Panc1 (cell line): ENCODE measurements at regions not wholly inside any gene's neighbourhood (a gene's known extent, or its start where the extent isn't known, plus 50 kb on each side); places are given as distances from the start of the nearest gene placed in this dataset.

Experiments
- ATAC-seq: fragments of 200-7000 bp; cut with Tn5 transposase; 2 replicates; pipeline ENCODE4 v1.9.1; 2020; ENCODE audit warnings: mild to moderate bottlenecking, moderate library complexity
- BruUV-seq: library from RNA; stranded (reverse); fragments of 400-500 nt; replicated peaks from 2 replicates; lab custom pipeline; 2021; lab: Mats Ljungman, UMichigan
- CTCF ChIA-PET: fragments of 300-600 bp; sonication (Branson Sonifier 250); formaldehyde crosslinking; loops from one replicate; lab custom pipeline; 2022; ENCODE audit warnings: antibody characterized with exemption; lab: Charles Lee
- POLR2A ChIA-PET: fragments of 300-600 bp; sonication (Branson Sonifier 250); formaldehyde crosslinking; loops from one replicate; lab custom pipeline; 2022; ENCODE audit warnings: antibody characterized with exemption; lab: Charles Lee
- DNase-seq: peaks from one replicate; pipeline ENCODE4 v3.0.0-alpha.2; 2010; ENCODE audit warnings: low read depth, low spot score
- H3K27ac ChIP-seq: 2 replicates; pipeline ENCODE4 v1.5.1; 2011; ENCODE audit warnings: mild to moderate bottlenecking, low read length, inconsistent platforms
- H3K27me3 ChIP-seq: fragments of 200-500 bp; sonication (Bioruptor generic); 2 replicates; pipeline ENCODE4 v1.6.0; 2014; ENCODE audit warnings: low read length, inconsistent platforms; ENCODE audit not compliant: control insufficient read depth, insufficient read depth
- H3K36me3 ChIP-seq: fragments of 200-500 bp; sonication (Bioruptor generic); 2 replicates; pipeline ENCODE4 v1.5.1; 2014; ENCODE audit warnings: inconsistent platforms, mild to moderate bottlenecking, low read length, moderate library complexity; ENCODE audit not compliant: control insufficient read depth, insufficient read depth
- H3K4me1 ChIP-seq: 2 replicates; pipeline ENCODE4 v1.5.1; 2011; ENCODE audit warnings: inconsistent platforms, mild to moderate bottlenecking, low read length, moderate library complexity; ENCODE audit not compliant: control insufficient read depth, insufficient read depth
- H3K4me3 ChIP-seq, 2 experiments: 2 replicates each; pipeline ENCODE4 v1.5.1; 2011 to 2012; ENCODE audit warnings: low read depth in 2 of 2, low read length in 2 of 2, mild to moderate bottlenecking in 2 of 2, inconsistent platforms in 1 of 2, moderate library complexity in 1 of 2
- H3K9me3 ChIP-seq: fragments of 200-500 bp; sonication (Bioruptor generic); 2 replicates; pipeline ENCODE4 v1.5.1; 2014; ENCODE audit warnings: low read depth, mild to moderate bottlenecking, inconsistent platforms, low read length, moderate library complexity; ENCODE audit not compliant: control insufficient read depth, insufficient read depth
- CTCF ChIP-seq: fragments of 450-650 bp; IDR thresholded peaks from 2 replicates; pipeline ENCODE4 v1.5.1; 2017; ENCODE audit warnings: mild to moderate bottlenecking
- POLR2AphosphoS5 ChIP-seq: IDR thresholded peaks from 2 replicates; pipeline ENCODE4 v1.6.1; 2012; ENCODE audit warnings: mild to moderate bottlenecking, low read depth, low read length, moderate library complexity
- SIN3A ChIP-seq: IDR thresholded peaks from 2 replicates; pipeline ENCODE4 v1.6.1; 2012; ENCODE audit warnings: low read depth, mild to moderate bottlenecking, low read length, moderate library complexity, borderline replicate concordance; ENCODE audit not compliant: insufficient read depth
- TCF7L2 ChIP-seq: IDR thresholded peaks from 2 replicates; pipeline ENCODE4 v1.6.1; 2011; ENCODE audit warnings: mild to moderate bottlenecking, low read depth, low read length, inconsistent platforms
- in situ Hi-C: cut with HindIII; loops from 2 replicates; pipeline ENCODE4 v1.10.0; 2016; ENCODE audit warnings: low sequenced_read_pairs, low pct_unique_long_range_greater_than_20kb
- intact Hi-C: fragments of 100-400 bp; cut with micrococcal nuclease; formaldehyde crosslinking; loops from one replicate; pipeline ENCODE4 v1.10.0; 2022; ENCODE audit not compliant: unreplicated experiment
- TF ChIP-seq, protein P1 (sequence below), 2 experiments: IDR thresholded peaks; 2 replicates each; pipeline ENCODE4 v1.6.1; 2011 to 2012; ENCODE audit warnings: low read depth in 2 of 2, control low read depth in 1 of 2, low read length in 1 of 2, mild to moderate bottlenecking in 1 of 2, moderate library complexity in 1 of 2; ENCODE audit not compliant: insufficient read depth in 1 of 2

GRCh38 chrX:39759526-39760224 is 338.1 kb downstream of the BCOR start:
- Histone ChIP-seq H3K27ac (peak overlapping the region; percentile 34; the same call in 1 of the 2 replicates), H3K4me1 (peaks cover 13% of the 10 kb centered on the region), H3K9me3 (no peaks in the 10 kb centered on the region), H3K4me3 (no peak overlapping the region), H3K36me3 (no peaks in the 10 kb centered on the region), H3K27me3 (no peaks in the 10 kb centered on the region)
- no TSS peak for BruUV-seq
- TF ChIP-seq TCF7L2 = no peak
- TF ChIP-seq, protein P1, sequence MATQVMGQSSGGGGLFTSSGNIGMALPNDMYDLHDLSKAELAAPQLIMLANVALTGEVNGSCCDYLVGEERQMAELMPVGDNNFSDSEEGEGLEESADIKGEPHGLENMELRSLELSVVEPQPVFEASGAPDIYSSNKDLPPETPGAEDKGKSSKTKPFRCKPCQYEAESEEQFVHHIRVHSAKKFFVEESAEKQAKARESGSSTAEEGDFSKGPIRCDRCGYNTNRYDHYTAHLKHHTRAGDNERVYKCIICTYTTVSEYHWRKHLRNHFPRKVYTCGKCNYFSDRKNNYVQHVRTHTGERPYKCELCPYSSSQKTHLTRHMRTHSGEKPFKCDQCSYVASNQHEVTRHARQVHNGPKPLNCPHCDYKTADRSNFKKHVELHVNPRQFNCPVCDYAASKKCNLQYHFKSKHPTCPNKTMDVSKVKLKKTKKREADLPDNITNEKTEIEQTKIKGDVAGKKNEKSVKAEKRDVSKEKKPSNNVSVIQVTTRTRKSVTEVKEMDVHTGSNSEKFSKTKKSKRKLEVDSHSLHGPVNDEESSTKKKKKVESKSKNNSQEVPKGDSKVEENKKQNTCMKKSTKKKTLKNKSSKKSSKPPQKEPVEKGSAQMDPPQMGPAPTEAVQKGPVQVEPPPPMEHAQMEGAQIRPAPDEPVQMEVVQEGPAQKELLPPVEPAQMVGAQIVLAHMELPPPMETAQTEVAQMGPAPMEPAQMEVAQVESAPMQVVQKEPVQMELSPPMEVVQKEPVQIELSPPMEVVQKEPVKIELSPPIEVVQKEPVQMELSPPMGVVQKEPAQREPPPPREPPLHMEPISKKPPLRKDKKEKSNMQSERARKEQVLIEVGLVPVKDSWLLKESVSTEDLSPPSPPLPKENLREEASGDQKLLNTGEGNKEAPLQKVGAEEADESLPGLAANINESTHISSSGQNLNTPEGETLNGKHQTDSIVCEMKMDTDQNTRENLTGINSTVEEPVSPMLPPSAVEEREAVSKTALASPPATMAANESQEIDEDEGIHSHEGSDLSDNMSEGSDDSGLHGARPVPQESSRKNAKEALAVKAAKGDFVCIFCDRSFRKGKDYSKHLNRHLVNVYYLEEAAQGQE (IDR thresholded peaks at IDR 0.05; ENCODE audit: insufficient read depth in 1 of 2, low read depth in 2 of 2, low read length in 1 of 2) = no peak
- TF ChIP-seq SIN3A = no peak
- TF ChIP-seq POLR2AphosphoS5 = no peak
- TF ChIP-seq CTCF = no peak
- intact Hi-C loops (no loop called here), in situ Hi-C loops (no loop called here)
- CTCF ChIA-PET = interaction anchor here (0.7 kb wide), 1 partner anchor 108 kb away, joined by 4 read pairs; no protein-coding TSS in a partner anchor
- POLR2A ChIA-PET = no interaction called here
- DNase-seq = no peak
- ATAC-seq = no peak

GRCh38 chrX:39760930-39761329 is 336.8 kb downstream of the BCOR start:
- intact Hi-C loops (no loop called here), in situ Hi-C loops (no loop called here)
- Histone ChIP-seq H3K4me3 (no peak overlapping the region), H3K27me3 (no peaks in the 10 kb centered on the region), H3K36me3 (no peaks in the 10 kb centered on the region), H3K4me1 (peaks cover 11% of the 10 kb centered on the region), H3K9me3 (no peaks in the 10 kb centered on the region), H3K27ac (no peak overlapping the region)
- ATAC-seq = no peak
- BruUV-seq = no TSS peak
- no peak for DNase-seq
- CTCF ChIA-PET = no interaction called here
- TF ChIP-seq CTCF = no peak
- no peak for TF ChIP-seq POLR2AphosphoS5
- no peak for TF ChIP-seq TCF7L2
- no peak for TF ChIP-seq SIN3A
- TF ChIP-seq, protein P1 (IDR thresholded peaks at IDR 0.05; ENCODE audit: insufficient read depth in 1 of 2, low read depth in 2 of 2, low read length in 1 of 2) = no peak
- POLR2A ChIA-PET = no interaction called here
